IPS-NIHi7 (cell line): ENCODE measurements at regions not wholly inside any gene's neighbourhood (a gene's known extent, or its start where the extent isn't known, plus 50 kb on each side); places are given as distances from the start of the nearest gene placed in this dataset.

Source experiments
- DNase-seq: peaks from one replicate; pipeline ENCODE4 v3.0.0; 2012; ENCODE audit warnings: mixed read lengths; ENCODE audit errors: extremely low spot score

GRCh38 chr18:24672165-24672941 is 211.9 kb downstream of the HRH4 start:
- DNase-seq = no peak

GRCh38 chr18:24674200-24674599 is 213.8 kb downstream of the HRH4 start:
- DNase-seq = no peak

GRCh38 chr18:24674605-24675004 is 214.2 kb downstream of the HRH4 start:
- no peak for DNase-seq

- no peak for DNase-seq
Observed at GRCh38 chr18:24677011-24677410, 216.6 kb downstream of the HRH4 start.

GRCh38 chr18:24678107-24678506 is 217.7 kb downstream of the HRH4 start:
- DNase-seq = no peak

- DNase-seq = no peak
Observed at GRCh38 chr18:24678626-24679025, 218.2 kb downstream of the HRH4 start.

- no peak for DNase-seq
Observed at GRCh38 chr18:24679062-24679461, 218.6 kb downstream of the HRH4 start.

- peak; percentile 59 for DNase-seq
Observed at GRCh38 chr18:24683925-24684324, 223.5 kb downstream of the HRH4 start.

- DNase-seq = no peak
Observed at GRCh38 chr18:24685254-24685959, 225.0 kb downstream of the HRH4 start.

GRCh38 chr18:24695168-24695567 is 234.7 kb downstream of the HRH4 start:
- no peak for DNase-seq

GRCh38 chr18:24702001-24702515 is 241.6 kb downstream of the HRH4 start:
- peak; percentile 15 for DNase-seq

GRCh38 chr18:24703316-24703715 is 242.9 kb downstream of the HRH4 start:
- no peak for DNase-seq

- DNase-seq = no peak
Observed at GRCh38 chr18:24704946-24705630, 244.7 kb downstream of the HRH4 start.

GRCh38 chr18:24710474-24710873 is 250.0 kb downstream of the HRH4 start:
- no peak for DNase-seq

- no peak for DNase-seq
Observed at GRCh38 chr18:24719791-24720190, 259.4 kb downstream of the HRH4 start.

- DNase-seq = no peak
Observed at GRCh38 chr18:24721388-24721787, 261.0 kb downstream of the HRH4 start.

GRCh38 chr18:24725644-24726415 is 265.4 kb downstream of the HRH4 start:
- no peak for DNase-seq

- peak; percentile 58 for DNase-seq
Observed at GRCh38 chr18:24726727-24727492, 266.5 kb downstream of the HRH4 start.

- peak; percentile 38 for DNase-seq
Observed at GRCh38 chr18:24727685-24728084, 267.2 kb downstream of the HRH4 start.

GRCh38 chr18:24731158-24731557 is 270.7 kb downstream of the HRH4 start:
- no peak for DNase-seq

- DNase-seq = no peak
Observed at GRCh38 chr18:24731981-24732380, 271.5 kb downstream of the HRH4 start.
